Muscle of back (tissue), 3 donors: ENCODE measurements at regions not wholly inside any gene's neighbourhood (a gene's known extent, or its start where the extent isn't known, plus 50 kb on each side); places are given as distances from the start of the nearest gene placed in this dataset.
"Not testable (repeated sequence)": the region's sequence is repeated elsewhere in the genome, so short reads cannot be mapped to it uniquely, and the experiment has no call there.

Experiments used
- DNase-seq, 3 donors: peaks; one replicate each; pipeline versions ENCODE4 v3.0.0 to v3.0.0-alpha.2; 2013

GRCh38 chr4:137956256-137956655 is 285.9 kb downstream of the SLC7A11 start:
- DNase-seq, result no peak

- DNase-seq, result no peak
Measured at GRCh38 chr4:137955595-137955994, 286.6 kb downstream of the SLC7A11 start.

GRCh38 chr4:137952116-137952515 is 290.0 kb downstream of the SLC7A11 start:
- DNase-seq, result peak in 2 of 3 donors; percentile 6 to 49

- DNase-seq, result no peak
Measured at GRCh38 chr4:137950286-137950685, 291.9 kb downstream of the SLC7A11 start.

GRCh38 chr4:137949746-137950145 is 292.4 kb downstream of the SLC7A11 start:
- no peak for DNase-seq

GRCh38 chr4:137946453-137947174 is 295.5 kb downstream of the SLC7A11 start:
- DNase-seq, result no peak

GRCh38 chr4:137942815-137943214 is 299.3 kb downstream of the SLC7A11 start:
- not testable (repeated sequence) for DNase-seq

- not testable (repeated sequence) for DNase-seq
Measured at GRCh38 chr4:137942015-137942515, 300.1 kb downstream of the SLC7A11 start.

GRCh38 chr4:137934911-137935310 is 307.2 kb downstream of the SLC7A11 start:
- peak; percentile 18 to 56 (median 36) for DNase-seq

- DNase-seq, result no peak
Measured at GRCh38 chr4:137934046-137934445, 308.1 kb downstream of the SLC7A11 start.

- DNase-seq, result no peak
Measured at GRCh38 chr4:137927972-137928371, 314.2 kb downstream of the SLC7A11 start.

GRCh38 chr4:137923494-137923893 is 318.7 kb downstream of the SLC7A11 start:
- no peak for DNase-seq

- peak in 1 of 3 donors; percentile 16 for DNase-seq
Measured at GRCh38 chr4:137922721-137923120, 319.4 kb downstream of the SLC7A11 start.

GRCh38 chr4:137909529-137910309 is 332.4 kb downstream of the SLC7A11 start:
- DNase-seq, result peak in 1 of 3 donors; percentile 4

GRCh38 chr4:137905930-137906329 is 336.2 kb downstream of the SLC7A11 start:
- no peak for DNase-seq

GRCh38 chr4:137901114-137901513 is 341.0 kb downstream of the SLC7A11 start:
- no peak for DNase-seq

GRCh38 chr4:137896221-137896737 is 345.9 kb downstream of the SLC7A11 start:
- no peak for DNase-seq

- DNase-seq, result not testable (repeated sequence)
Measured at GRCh38 chr4:137895515-137895914, 346.6 kb downstream of the SLC7A11 start.

- no peak for DNase-seq
Measured at GRCh38 chr4:137892134-137892533, 350.0 kb downstream of the SLC7A11 start.

- DNase-seq, result no peak
Measured at GRCh38 chr4:137890812-137891211, 351.3 kb downstream of the SLC7A11 start.

GRCh38 chr4:137881641-137882040 is 349.3 kb upstream of the PCDH18 start:
- DNase-seq, result no peak

- DNase-seq, result not testable (repeated sequence)
Measured at GRCh38 chr4:137868067-137868466, 335.8 kb upstream of the PCDH18 start.

GRCh38 chr4:137866671-137867070 is 334.4 kb upstream of the PCDH18 start:
- peak in 1 of 3 donors; percentile 11 for DNase-seq
